Activated T-helper 17 cell treated with anti-CD3 and anti-CD28 coated beads, Interleukin-2, amount 50 U/mL, for 72 hours (primary cell): ENCODE measurements at regions not wholly inside any gene's neighbourhood (a gene's known extent, or its start where the extent isn't known, plus 50 kb on each side); places are given as distances from the start of the nearest gene placed in this dataset.

Experiments
- ATAC-seq: fragments of 150-1000 bp; cut with Tn5 transposase; replicated peaks from 2 replicates; pipeline ENCODE4 v1.10.0; 2021; ENCODE audit warnings: mild to moderate bottlenecking, moderate library complexity
- H3K27ac Mint-ChIP-seq: one replicate; pipeline ENCODE4 v1.8.0; 2022; ENCODE audit warnings: mixed read lengths
- H3K27me3 Mint-ChIP-seq: one replicate; pipeline ENCODE4 v1.8.0; 2022; ENCODE audit warnings: mixed read lengths
- H3K36me3 Mint-ChIP-seq: one replicate; pipeline ENCODE4 v1.8.0; 2022; ENCODE audit warnings: low read depth, mild to moderate bottlenecking, mixed read lengths
- H3K4me1 Mint-ChIP-seq: one replicate; pipeline ENCODE4 v1.8.0; 2022; ENCODE audit warnings: mixed read lengths
- H3K4me3 Mint-ChIP-seq: one replicate; pipeline ENCODE4 v1.8.0; 2022; ENCODE audit warnings: mild to moderate bottlenecking, mixed read lengths
- H3K9me3 Mint-ChIP-seq: one replicate; pipeline ENCODE4 v1.8.0; 2022; ENCODE audit warnings: mixed read lengths

- no peaks in the 10 kb centered on the region for H3K4me1 Mint-ChIP-seq
Observed at GRCh38 chr1:188240772-188241406, 1412.1 kb downstream of the PLA2G4A start.

DNA sequence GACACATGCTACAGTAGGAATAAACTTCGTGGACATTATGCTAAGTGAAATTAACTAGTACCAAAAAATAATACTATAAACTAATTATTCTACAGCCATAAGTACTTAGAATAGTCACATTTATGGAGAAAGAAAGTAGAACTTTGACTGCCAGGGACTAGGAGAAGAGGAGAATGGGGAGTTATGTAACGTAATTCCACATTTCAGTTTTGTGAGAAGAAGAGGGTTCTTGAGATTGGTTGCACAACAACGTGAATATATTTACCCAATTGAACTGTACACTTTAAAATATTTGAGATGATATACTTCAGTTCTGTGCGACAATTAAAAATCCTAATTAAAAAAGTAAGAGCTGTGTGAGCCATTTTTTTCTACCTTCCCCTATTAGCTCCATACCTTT lies 1412.9 kb downstream of the PLA2G4A start:
- Mint-ChIP-seq H3K36me3 (no peaks in the 10 kb centered on the region), H3K4me3 (no peak overlapping the region), H3K27me3 (no peaks in the 10 kb centered on the region), H3K9me3 (peaks cover 4% of the 10 kb centered on the region), H3K27ac (no peak overlapping the region), H3K4me1 (no peaks in the 10 kb centered on the region)
- ATAC-seq: no peak

More at GRCh38 chr1:188240772-188241406, 1412.1 kb downstream of the PLA2G4A start:
- no peaks in the 10 kb centered on the region for H3K36me3 Mint-ChIP-seq
- no peak overlapping the region for H3K4me3 Mint-ChIP-seq
- ATAC-seq: no peak
- no peaks in the 10 kb centered on the region for H3K27me3 Mint-ChIP-seq
- H3K27ac Mint-ChIP-seq: no peak overlapping the region
- H3K9me3 Mint-ChIP-seq: peaks cover 4% of the 10 kb centered on the region

- Mint-ChIP-seq H3K4me3 (no peak overlapping the region), H3K9me3 (peaks cover 9% of the 10 kb centered on the region)
- ATAC-seq: no peak
Observed at GRCh38 chr1:188243456-188243855, 1414.7 kb downstream of the PLA2G4A start.

DNA sequence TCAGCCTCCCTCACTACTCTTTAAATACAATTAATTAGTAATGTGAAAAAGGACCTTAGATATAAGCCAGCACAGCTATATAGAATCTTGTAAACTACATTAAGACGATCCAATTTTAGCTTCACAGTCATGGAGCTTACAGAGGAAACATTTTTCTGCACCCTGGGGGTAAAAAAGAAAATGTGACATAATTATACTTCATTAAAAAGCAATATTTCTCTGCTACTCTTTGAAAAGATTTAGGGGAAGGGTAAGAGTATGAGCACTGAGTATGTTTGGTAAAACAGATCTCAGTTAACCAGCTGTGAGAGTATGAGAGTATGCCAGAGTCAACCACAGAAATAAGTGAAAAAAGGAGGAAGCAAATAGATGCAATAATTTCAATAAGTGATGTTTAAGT lies 1415.9 kb downstream of the PLA2G4A start:
- H3K36me3 Mint-ChIP-seq: no peaks in the 10 kb centered on the region
- no peaks in the 10 kb centered on the region for H3K4me1 Mint-ChIP-seq
- no peak for ATAC-seq
- H3K27me3 Mint-ChIP-seq: no peaks in the 10 kb centered on the region
- H3K4me3 Mint-ChIP-seq: no peak overlapping the region
- H3K27ac Mint-ChIP-seq: no peak overlapping the region
- H3K9me3 Mint-ChIP-seq: peaks cover 9% of the 10 kb centered on the region

More at GRCh38 chr1:188243456-188243855, 1414.7 kb downstream of the PLA2G4A start:
- no peaks in the 10 kb centered on the region for H3K27me3 Mint-ChIP-seq
- H3K36me3 Mint-ChIP-seq: no peaks in the 10 kb centered on the region
- H3K4me1 Mint-ChIP-seq: no peaks in the 10 kb centered on the region
- H3K27ac Mint-ChIP-seq: no peak overlapping the region

GRCh38 chr1:188247255-188247654 lies 1418.5 kb downstream of the PLA2G4A start:
- Mint-ChIP-seq H3K4me1 (no peaks in the 10 kb centered on the region), H3K27me3 (no peaks in the 10 kb centered on the region), H3K36me3 (no peaks in the 10 kb centered on the region), H3K9me3 (peaks cover 8% of the 10 kb centered on the region), H3K27ac (no peak overlapping the region), H3K4me3 (no peak overlapping the region)
- ATAC-seq: no peak

- Mint-ChIP-seq H3K9me3 (peaks cover 8% of the 10 kb centered on the region), H3K27ac (no peak overlapping the region), H3K27me3 (no peaks in the 10 kb centered on the region), H3K4me1 (no peaks in the 10 kb centered on the region), H3K36me3 (no peaks in the 10 kb centered on the region), H3K4me3 (no peak overlapping the region)
- ATAC-seq: no peak
Observed at GRCh38 chr1:188249811-188250210, 1421.1 kb downstream of the PLA2G4A start.

DNA sequence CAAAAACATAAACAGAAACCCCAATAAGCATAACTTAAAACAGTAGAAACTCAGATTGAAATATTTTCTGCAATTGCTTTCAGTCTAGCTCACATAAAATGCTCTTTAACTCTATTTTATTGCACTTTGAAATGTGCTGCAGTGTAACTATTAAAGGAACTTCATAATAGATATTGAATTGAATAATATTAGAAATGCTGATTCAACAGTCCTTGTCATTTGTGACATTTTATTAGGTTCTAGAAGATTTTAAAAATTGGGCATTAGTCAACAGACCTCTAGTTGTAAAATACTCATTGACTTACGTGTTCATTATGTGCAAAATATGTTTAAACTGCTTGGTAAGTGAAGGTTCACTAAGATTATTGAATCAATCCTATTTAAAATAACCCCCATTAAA lies 1422.3 kb downstream of the PLA2G4A start:
- no peak overlapping the region for H3K27ac Mint-ChIP-seq
- H3K4me3 Mint-ChIP-seq: no peak overlapping the region
- no peaks in the 10 kb centered on the region for H3K36me3 Mint-ChIP-seq
- no peaks in the 10 kb centered on the region for H3K27me3 Mint-ChIP-seq
- ATAC-seq: no peak
- H3K9me3 Mint-ChIP-seq: peaks cover 16% of the 10 kb centered on the region
- no peaks in the 10 kb centered on the region for H3K4me1 Mint-ChIP-seq

- Mint-ChIP-seq H3K36me3 (no peaks in the 10 kb centered on the region), H3K4me1 (no peaks in the 10 kb centered on the region), H3K9me3 (peaks cover 24% of the 10 kb centered on the region), H3K27ac (no peak overlapping the region), H3K27me3 (no peaks in the 10 kb centered on the region), H3K4me3 (no peak overlapping the region)
- ATAC-seq: no peak
Observed at GRCh38 chr1:188261849-188262248, 1433.1 kb downstream of the PLA2G4A start.

DNA sequence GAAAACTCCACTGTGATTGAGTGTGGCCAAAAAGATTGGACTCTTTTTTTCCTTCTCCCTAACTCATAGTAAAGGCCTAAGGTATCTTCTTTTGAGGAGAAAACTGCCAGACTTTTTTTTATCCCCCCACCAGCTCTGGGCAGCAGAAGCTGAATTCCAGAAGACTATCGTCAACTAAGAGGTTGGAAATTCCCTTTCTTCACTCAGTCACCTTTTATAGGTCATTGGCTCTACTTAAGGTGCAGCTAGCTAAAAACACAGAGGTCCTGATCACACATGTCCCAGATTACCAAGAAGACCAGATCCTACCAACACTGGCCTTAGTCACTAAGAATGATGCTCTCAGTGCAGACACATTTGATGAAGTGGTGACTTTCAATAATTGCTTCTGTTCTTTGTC lies 1441.2 kb downstream of the PLA2G4A start:
- peaks cover 8% of the 10 kb centered on the region for H3K9me3 Mint-ChIP-seq
- H3K27me3 Mint-ChIP-seq: no peaks in the 10 kb centered on the region
- H3K36me3 Mint-ChIP-seq: no peaks in the 10 kb centered on the region
- H3K4me3 Mint-ChIP-seq: no peak overlapping the region
- no peaks in the 10 kb centered on the region for H3K4me1 Mint-ChIP-seq
- no peak overlapping the region for H3K27ac Mint-ChIP-seq
- no peak for ATAC-seq

DNA sequence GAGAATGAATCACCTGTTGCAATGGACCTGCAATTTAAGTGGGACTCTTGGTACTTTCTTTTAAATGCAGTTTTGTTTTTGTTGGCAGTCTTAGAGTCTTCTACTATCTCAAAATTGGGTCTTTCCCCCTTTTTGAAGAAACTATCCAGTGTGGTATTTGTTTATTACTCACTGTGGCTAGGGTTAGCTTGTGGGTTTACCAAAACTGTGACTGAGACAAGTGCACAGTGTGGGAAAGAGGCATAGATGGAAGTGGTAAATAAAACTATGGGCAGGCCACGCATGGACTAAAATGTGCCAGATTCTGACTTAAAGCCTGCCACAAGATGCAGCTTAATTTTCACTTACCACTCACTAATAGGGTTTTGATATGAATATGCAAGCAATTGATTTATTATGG lies 1441.7 kb downstream of the PLA2G4A start:
- H3K4me3 Mint-ChIP-seq: no peak overlapping the region
- H3K9me3 Mint-ChIP-seq: peaks cover 8% of the 10 kb centered on the region
- no peaks in the 10 kb centered on the region for H3K27me3 Mint-ChIP-seq
- no peaks in the 10 kb centered on the region for H3K36me3 Mint-ChIP-seq
- ATAC-seq: no peak
- H3K27ac Mint-ChIP-seq: no peak overlapping the region
- H3K4me1 Mint-ChIP-seq: no peaks in the 10 kb centered on the region

- Mint-ChIP-seq H3K4me1 (no peaks in the 10 kb centered on the region), H3K27me3 (no peaks in the 10 kb centered on the region), H3K4me3 (no peak overlapping the region), H3K9me3 (peaks cover 10% of the 10 kb centered on the region), H3K27ac (no peak overlapping the region), H3K36me3 (no peaks in the 10 kb centered on the region)
- no peak for ATAC-seq
Observed at GRCh38 chr1:188277771-188278170, 1449.0 kb downstream of the PLA2G4A start.

DNA sequence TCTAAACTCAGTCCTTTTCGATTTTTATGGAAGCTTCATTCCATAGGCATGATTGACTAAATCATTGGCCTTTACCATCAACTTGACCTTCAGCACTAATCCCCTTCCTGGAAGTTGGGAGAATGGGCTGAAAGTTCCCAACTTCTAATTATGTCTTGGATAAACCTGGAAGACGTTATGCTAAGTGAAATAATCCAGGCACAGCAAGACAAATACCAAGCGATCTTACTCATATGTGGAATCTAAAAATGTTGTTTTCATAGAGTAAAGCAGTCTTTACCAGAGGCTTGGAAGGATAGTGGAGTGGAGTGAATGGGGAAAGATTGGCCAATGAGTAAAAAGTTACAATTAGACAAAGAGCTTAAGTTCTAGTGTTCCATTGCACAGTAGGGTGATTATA lies 1453.2 kb downstream of the PLA2G4A start:
- Mint-ChIP-seq H3K4me3 (no peak overlapping the region), H3K4me1 (no peaks in the 10 kb centered on the region), H3K27me3 (no peaks in the 10 kb centered on the region), H3K9me3 (peaks cover 18% of the 10 kb centered on the region), H3K36me3 (no peaks in the 10 kb centered on the region), H3K27ac (no peak overlapping the region)
- no peak for ATAC-seq

DNA sequence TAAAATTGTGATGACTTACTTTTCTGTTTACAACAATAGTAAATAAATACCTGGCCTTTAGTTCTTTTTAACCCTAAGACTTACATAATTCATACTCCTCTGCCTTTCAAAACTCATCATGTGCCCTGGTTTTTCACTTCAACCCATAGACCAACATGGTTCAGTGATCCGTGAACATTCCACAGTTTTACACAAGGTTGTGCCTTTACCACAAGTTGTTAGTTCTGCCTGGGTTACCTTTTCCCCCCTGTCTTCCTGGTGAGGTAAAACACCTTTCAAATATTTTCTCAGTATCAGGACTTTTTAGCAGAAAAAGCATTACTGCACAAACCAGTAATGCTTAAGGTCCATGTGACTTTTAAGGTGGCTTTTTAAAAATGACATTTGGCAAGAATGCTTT lies 1466.4 kb downstream of the PLA2G4A start:
- no peaks in the 10 kb centered on the region for H3K36me3 Mint-ChIP-seq
- ATAC-seq: no peak
- H3K4me3 Mint-ChIP-seq: no peak overlapping the region
- H3K27ac Mint-ChIP-seq: no peak overlapping the region
- no peaks in the 10 kb centered on the region for H3K4me1 Mint-ChIP-seq
- H3K9me3 Mint-ChIP-seq: peaks cover 11% of the 10 kb centered on the region
- no peaks in the 10 kb centered on the region for H3K27me3 Mint-ChIP-seq

DNA sequence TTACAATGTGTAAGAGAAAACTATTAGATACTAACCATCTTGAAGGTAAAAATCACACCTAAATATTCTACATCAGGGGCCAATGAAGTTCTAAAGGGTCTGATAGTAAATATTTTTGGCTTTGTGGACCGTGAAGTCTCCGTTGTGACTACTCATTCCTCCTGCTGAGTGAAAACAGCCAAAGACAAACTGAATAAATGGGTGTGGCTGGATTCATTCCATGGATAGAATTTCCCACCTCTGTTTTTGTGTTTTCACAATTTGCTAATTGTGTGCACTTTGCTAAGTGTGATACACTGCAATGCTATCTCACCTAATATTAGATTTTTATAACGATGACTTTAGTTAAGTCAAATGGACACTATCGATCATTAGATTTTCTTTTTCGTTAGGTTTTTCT lies 1474.0 kb downstream of the PLA2G4A start:
- H3K27ac Mint-ChIP-seq: no peak overlapping the region
- H3K9me3 Mint-ChIP-seq: peaks cover 7% of the 10 kb centered on the region
- H3K36me3 Mint-ChIP-seq: no peaks in the 10 kb centered on the region
- no peaks in the 10 kb centered on the region for H3K4me1 Mint-ChIP-seq
- no peak for ATAC-seq
- H3K27me3 Mint-ChIP-seq: no peaks in the 10 kb centered on the region
- H3K4me3 Mint-ChIP-seq: no peak overlapping the region

GRCh38 chr1:188314557-188315137 lies 1485.9 kb downstream of the PLA2G4A start:
- H3K27me3 Mint-ChIP-seq: no peaks in the 10 kb centered on the region
- H3K36me3 Mint-ChIP-seq: no peaks in the 10 kb centered on the region
- no peaks in the 10 kb centered on the region for H3K4me1 Mint-ChIP-seq
- no peaks in the 10 kb centered on the region for H3K9me3 Mint-ChIP-seq
- H3K4me3 Mint-ChIP-seq: no peak overlapping the region
- no peak for ATAC-seq
- H3K27ac Mint-ChIP-seq: no peak overlapping the region
